ENCODE measurements at regions not wholly inside any gene's neighbourhood (a gene's known extent, or its start where the extent isn't known, plus 50 kb on each side); places are given as distances from the start of the nearest gene placed in this dataset.

GRCh38 chr16:86773354-86773715 lies 195.0 kb downstream of the FOXL1 start:
- in situ Hi-C loops (cut with HindIII; ENCODE audit: low pct_unique_long_range_greater_than_20kb, low sequenced_read_pairs) = no loop called here
- DNase-seq (ENCODE audit: low read depth, low spot score) = no peak

DNA sequence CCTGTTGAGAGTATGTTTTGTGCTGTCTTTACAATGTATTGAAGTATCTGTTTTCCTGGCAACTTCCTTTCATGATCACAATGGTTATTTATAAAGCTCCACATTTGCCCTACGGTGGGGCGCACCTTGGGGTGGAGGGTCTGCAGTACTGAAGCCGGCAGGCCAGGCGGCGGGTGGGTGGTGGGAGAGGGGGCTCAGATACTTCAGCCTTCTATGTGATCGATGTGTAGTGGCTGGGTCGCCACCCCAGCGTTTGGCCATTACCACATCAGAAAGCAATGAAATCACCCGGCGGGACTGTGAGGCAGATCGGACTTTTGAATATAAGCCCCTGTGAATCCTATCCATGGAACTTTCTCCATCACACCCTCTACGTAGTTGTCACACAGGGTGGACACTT lies 196.6 kb downstream of the FOXL1 start:
- in situ Hi-C loops (cut with HindIII; ENCODE audit: low pct_unique_long_range_greater_than_20kb, low sequenced_read_pairs) = no loop called here
- no peak for DNase-seq (ENCODE audit: low read depth, low spot score)

GRCh38 chr16:86775511-86775921 lies 197.2 kb downstream of the FOXL1 start:
- no peak for DNase-seq (ENCODE audit: low read depth, low spot score)
- in situ Hi-C loops (cut with HindIII; ENCODE audit: low pct_unique_long_range_greater_than_20kb, low sequenced_read_pairs) = no loop called here

- no peak for DNase-seq (ENCODE audit: low read depth, low spot score)
- in situ Hi-C loops (cut with HindIII; ENCODE audit: low pct_unique_long_range_greater_than_20kb, low sequenced_read_pairs) = no loop called here
Measured at GRCh38 chr16:86777381-86777946, 199.1 kb downstream of the FOXL1 start.

DNA sequence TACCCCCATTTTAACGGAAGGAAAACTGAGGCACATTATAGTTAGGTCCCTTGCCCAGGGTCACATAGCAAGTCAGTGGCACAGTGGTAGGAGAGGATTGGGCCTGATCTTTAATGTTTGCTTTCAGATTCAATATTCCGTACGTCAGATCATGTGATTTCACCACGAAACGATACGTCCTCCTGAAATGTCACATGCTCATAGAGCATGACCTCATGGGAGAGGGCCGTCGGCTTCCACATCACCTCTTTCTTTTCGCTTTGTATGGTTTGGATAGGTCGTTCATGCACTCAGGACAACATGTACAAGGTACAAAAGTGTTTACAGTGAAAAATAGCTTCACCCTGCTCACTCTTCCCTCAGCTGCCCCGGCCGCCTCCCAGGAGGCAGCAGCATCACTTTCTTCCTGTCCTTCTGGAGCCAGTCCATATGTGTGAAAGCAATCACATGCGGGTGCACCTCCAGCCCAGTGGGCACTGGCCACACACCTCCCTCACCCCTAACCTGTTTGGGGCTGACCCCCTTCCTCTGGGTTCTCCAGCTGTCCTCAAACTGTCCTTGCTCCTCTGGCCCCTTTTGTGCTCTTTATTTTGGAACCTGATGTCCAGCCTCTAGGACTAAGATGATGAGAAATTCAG lies 199.9 kb downstream of the FOXL1 start:
- no peak for DNase-seq (ENCODE audit: low read depth, low spot score)
- in situ Hi-C loops (cut with HindIII; ENCODE audit: low pct_unique_long_range_greater_than_20kb, low sequenced_read_pairs) = no loop called here

GRCh38 chr16:86778978-86779377 lies 200.6 kb downstream of the FOXL1 start:
- in situ Hi-C loops (cut with HindIII; ENCODE audit: low pct_unique_long_range_greater_than_20kb, low sequenced_read_pairs) = no loop called here
- DNase-seq (ENCODE audit: low read depth, low spot score) = no peak

DNA sequence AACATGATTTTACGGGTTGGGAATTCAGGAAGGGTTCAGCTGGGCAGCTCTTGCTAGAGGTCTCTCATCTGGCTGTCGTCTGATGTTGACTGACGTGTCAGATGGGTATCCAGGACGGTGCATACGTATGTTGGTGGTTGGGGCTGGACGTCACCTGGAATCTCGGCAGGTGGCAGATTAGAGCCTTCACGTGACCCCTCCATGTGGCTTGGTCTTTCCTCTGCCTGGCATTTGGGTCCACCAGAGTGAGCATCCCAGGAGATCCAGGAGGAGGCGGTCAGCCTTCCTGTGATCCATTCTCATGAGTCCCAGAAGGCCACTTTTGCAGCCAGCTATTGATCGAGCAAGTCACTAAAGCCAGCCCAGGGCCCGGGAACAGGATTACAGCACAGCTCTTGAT lies 202.7 kb downstream of the FOXL1 start:
- in situ Hi-C loops (cut with HindIII; ENCODE audit: low pct_unique_long_range_greater_than_20kb, low sequenced_read_pairs) = no loop called here
- no peak for DNase-seq (ENCODE audit: low read depth, low spot score)

- in situ Hi-C loops (cut with HindIII; ENCODE audit: low pct_unique_long_range_greater_than_20kb, low sequenced_read_pairs) = no loop called here
- DNase-seq (ENCODE audit: low read depth, low spot score) = no peak
Measured at GRCh38 chr16:86783636-86784626, 205.6 kb downstream of the FOXL1 start.

DNA sequence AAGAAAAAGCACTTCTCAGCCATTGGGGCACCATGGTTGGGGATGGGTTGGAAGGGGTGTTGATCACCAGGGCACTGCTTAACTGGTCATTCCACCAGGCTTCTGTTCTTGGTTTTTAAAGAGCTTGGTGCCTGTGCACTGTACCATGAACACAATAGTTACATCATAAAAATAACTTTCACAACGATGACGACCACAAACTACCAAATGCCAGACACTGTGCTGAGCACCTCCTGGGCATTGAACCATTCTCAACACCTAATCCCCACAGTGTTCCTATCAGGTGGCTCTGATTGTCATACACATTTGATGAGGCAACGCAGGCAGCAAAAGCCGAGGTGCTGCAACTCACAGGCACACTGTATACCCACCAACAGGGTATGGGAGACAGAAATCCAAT lies 208.0 kb downstream of the FOXL1 start:
- no peak for DNase-seq (ENCODE audit: low read depth, low spot score)

GRCh38 chr16:86786994-86787393 lies 208.6 kb downstream of the FOXL1 start:
- in situ Hi-C loops (cut with HindIII; ENCODE audit: low pct_unique_long_range_greater_than_20kb, low sequenced_read_pairs) = no loop called here

More for the DNA sequence above, 208.0 kb downstream of the FOXL1 start:
- in situ Hi-C loops (cut with HindIII; ENCODE audit: low pct_unique_long_range_greater_than_20kb, low sequenced_read_pairs) = no loop called here

DNA sequence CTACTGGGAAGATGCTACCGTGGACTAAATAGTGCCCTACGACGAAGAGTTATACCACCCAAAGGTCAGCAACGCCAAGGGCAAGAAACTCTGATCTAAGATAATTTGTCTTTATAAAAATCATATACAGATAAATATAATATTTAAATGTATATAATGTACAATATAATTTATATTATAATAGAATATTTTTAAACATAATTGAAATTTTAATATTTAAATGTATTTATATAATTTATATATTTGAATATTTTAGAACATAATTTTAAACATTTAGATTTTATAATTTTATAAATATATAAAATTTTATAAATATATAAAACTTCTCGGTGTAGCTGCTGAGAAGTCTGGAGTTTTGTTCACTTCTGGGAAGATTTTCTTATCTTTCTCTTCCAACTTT lies 209.2 kb downstream of the FOXL1 start:
- no peak for DNase-seq (ENCODE audit: low read depth, low spot score)
- in situ Hi-C loops (cut with HindIII; ENCODE audit: low pct_unique_long_range_greater_than_20kb, low sequenced_read_pairs) = no loop called here

More at GRCh38 chr16:86786994-86787393, 208.6 kb downstream of the FOXL1 start:
- no peak for DNase-seq (ENCODE audit: low read depth, low spot score)

- DNase-seq (ENCODE audit: low read depth, low spot score) = no peak
- in situ Hi-C loops (cut with HindIII; ENCODE audit: low pct_unique_long_range_greater_than_20kb, low sequenced_read_pairs) = no loop called here
Measured at GRCh38 chr16:86789621-86790051, 211.3 kb downstream of the FOXL1 start.

GRCh38 chr16:86791287-86792035 lies 213.1 kb downstream of the FOXL1 start:
- in situ Hi-C loops (cut with HindIII; ENCODE audit: low pct_unique_long_range_greater_than_20kb, low sequenced_read_pairs) = no loop called here

DNA sequence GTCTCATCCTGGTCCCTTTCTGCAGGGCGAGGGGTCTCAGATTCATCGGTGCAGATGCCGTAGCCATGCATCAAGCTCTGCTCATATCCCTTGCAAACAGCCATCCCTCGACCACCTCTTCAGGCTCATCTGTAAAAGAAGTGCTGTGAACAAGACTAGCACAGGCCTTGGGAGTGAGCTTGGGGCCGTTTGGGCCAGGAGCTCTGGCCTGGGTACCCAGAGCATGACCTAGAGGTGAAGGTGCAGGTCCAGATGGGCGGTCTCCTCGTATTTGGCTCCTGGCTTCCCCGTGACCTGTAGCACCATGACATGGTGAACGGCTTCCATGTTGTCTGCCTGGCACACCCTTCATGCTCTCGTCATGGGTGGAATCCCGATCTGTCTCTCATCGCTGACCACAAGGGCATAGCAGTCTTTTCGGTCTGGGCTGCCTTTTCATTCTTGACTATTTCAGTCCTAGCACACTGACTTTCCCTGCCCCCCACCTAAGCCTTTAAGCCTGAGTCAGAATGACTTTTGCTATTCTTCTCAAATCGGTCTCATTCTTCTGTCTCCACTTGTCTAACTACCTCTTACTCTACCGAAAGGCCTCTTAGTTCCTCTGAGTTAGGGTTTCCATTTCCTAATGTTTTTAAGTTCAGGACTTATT lies 216.0 kb downstream of the FOXL1 start:
- no peak for DNase-seq (ENCODE audit: low read depth, low spot score)
- in situ Hi-C loops (cut with HindIII; ENCODE audit: low pct_unique_long_range_greater_than_20kb, low sequenced_read_pairs) = no loop called here

More at GRCh38 chr16:86791287-86792035, 213.1 kb downstream of the FOXL1 start:
- DNase-seq (ENCODE audit: low read depth, low spot score) = no peak

GRCh38 chr16:86797700-86798099 lies 219.4 kb downstream of the FOXL1 start:
- no peak for DNase-seq (ENCODE audit: low read depth, low spot score)
- in situ Hi-C loops (cut with HindIII; ENCODE audit: low pct_unique_long_range_greater_than_20kb, low sequenced_read_pairs) = no loop called here

DNA sequence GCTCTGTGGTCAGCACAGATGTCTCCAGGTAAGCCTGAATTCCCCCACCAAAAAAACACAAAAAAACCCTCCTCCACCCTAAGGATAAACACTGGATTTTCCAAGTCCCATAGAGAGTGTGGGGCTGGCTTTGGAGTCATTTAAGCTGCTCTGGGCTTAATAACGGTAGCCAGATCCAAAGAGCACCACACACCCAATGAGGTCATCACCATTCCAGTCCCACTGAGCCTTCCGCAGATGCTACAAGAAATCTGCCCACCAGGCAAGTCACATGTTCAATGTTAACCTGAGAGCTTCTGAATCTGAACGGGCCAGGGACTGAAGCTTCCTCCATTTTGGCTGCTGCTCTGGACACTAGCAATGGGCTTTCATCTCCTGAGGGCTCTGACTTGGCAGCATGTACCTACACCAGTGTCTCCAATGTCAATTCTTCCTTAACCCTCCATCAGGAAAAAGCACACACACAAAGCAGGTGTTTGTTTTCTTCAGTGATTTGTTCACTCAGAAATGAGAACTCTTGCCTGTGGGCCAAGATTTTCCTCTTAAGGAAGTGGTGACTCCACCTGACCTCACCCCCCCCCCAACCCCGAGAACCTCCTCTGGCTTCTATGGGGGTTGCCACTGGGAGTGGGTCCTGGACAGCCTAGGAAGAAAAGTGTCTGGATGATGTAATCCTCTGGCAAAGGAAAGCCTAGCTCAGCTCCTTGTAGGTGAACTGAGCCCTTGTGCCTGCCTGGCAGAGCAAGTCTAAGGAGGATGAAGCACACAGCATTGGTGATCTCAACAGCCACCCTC lies 220.1 kb downstream of the FOXL1 start:
- DNase-seq (ENCODE audit: low read depth, low spot score) = no peak
- in situ Hi-C loops (cut with HindIII; ENCODE audit: low pct_unique_long_range_greater_than_20kb, low sequenced_read_pairs) = no loop called here

GRCh38 chr16:86799367-86799766 lies 221.0 kb downstream of the FOXL1 start:
- no peak for DNase-seq (ENCODE audit: low read depth, low spot score)
- in situ Hi-C loops (cut with HindIII; ENCODE audit: low pct_unique_long_range_greater_than_20kb, low sequenced_read_pairs) = no loop called here

All from SK-MEL-5 (cell line).